ACHN (cell line): ENCODE measurements at regions not wholly inside any gene's neighbourhood (a gene's known extent, or its start where the extent isn't known, plus 50 kb on each side); places are given as distances from the start of the nearest gene placed in this dataset.
"Not testable (repeated sequence)": the region's sequence is repeated elsewhere in the genome, so short reads cannot be mapped to it uniquely, and the experiment has no call there.

Source experiments
- DNase-seq: peaks from one replicate; pipeline ENCODE4 v3.0.0-alpha.2; 2015
- in situ Hi-C: cut with HindIII; loops from 2 replicates; pipeline ENCODE4 v1.10.0; 2017; ENCODE audit warnings: low sequenced_read_pairs, low pct_ligation_motif_present, low pct_unique_long_range_greater_than_20kb

DNA sequence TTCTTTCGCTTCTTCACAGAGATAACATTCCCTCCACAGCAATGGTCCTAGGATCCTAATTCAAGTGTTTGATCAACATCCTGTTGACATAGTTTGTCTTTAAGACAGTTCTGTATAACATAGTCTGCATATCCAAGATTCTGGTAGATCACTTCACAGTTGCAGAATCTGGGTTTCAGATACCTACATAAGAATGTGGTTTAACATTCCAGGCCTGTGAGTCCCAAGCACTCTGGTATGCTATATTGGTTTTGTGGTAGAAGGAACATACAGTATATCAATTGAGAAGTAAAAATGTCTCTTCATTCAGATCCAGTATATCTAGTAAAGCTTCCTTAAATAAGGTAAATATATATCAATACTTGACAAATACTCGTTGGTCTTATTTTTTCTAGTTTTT, 914.2 kb upstream of the CDH6 start:
- in situ Hi-C loops: no loop called here
- peak; percentile 61 for DNase-seq

DNA sequence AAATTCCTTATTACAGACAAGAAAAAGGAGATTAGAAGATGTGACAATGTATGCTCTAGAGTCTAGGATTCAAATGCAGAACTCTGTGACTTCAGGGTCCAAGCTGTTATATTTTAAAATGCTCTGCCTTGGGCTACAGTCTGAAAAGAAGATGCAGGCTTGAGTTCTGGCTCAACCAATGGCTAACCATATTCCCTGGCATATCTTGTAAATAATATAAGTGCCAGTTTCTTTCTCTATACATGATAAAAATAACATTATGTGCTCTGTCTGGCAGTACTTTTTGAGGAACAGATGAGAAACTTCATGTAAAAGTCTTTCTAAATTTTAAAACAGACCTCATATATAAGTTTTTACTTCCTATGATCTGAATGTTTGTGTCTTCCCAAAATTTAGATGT, 926.5 kb upstream of the CDH6 start:
- DNase-seq: no peak
- in situ Hi-C loops: no loop called here

DNA sequence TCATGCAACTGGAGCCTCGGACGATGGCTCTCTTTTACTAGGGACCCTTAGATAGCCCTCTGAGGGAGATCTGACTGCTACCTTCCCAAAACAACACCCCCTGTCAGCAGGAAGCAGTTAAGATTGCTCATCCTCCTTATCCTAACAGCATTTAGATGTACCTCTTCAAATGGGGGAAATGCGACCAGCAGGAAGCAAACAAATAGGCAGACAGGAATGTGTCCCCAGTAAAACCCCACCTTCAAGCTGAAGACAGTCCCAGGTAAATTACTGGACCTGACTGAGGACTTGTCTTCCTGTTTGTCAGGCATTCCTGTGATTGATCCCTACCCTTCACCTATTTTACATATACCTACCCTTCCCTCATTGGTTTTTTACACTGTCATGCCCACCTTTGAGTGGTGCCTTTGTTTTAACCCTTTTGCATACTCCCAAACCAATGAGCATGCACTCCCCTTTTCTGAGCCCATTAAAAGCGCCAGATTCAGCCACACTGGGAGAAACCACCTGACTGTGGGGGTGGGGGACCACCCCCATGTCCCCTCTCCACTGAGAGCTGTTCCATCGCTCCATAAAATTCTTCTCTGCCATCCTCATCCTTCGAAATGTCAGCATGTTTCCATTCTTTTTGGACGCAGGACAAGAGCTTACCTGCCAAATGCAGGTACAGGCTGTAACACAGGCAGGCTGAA, 954.0 kb upstream of the CDH6 start:
- in situ Hi-C loops: no loop called here

GRCh38 chr5:30237189-30237588, 956.3 kb upstream of the CDH6 start:
- DNase-seq: no peak
- in situ Hi-C loops: no loop called here

More for the DNA sequence above, 954.0 kb upstream of the CDH6 start:
- DNase-seq: no peak

- in situ Hi-C loops: no loop called here
- DNase-seq: no peak
These were observed 983.7 kb upstream of the CDH6 start for GRCh38 chr5:30209755-30210154.

GRCh38 chr5:30197662-30198061, 995.8 kb upstream of the CDH6 start:
- in situ Hi-C loops: no loop called here
- no peak for DNase-seq

- DNase-seq: no peak
- in situ Hi-C loops: no loop called here
These were observed 998.5 kb upstream of the CDH6 start for GRCh38 chr5:30195036-30195435.

DNA sequence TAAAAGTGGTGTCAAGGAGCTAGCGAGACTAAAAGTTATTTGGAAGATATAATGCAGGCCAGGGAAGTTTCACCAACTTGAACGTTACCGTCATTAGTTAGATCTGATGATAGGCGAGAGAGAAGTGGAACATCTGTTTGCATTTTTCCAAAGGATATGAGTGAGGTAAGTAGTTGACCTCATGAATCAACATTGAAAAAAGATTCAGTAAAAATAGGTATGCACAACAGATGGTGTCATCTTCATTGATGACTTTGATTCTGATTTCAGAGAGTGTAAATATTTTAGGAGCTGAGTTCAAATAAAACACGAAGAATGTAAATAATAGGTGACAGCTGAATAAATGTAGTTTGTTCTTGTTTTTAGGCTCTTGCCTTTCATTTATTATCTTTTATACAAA, 998.9 kb upstream of the CDH6 start:
- no peak for DNase-seq
- in situ Hi-C loops: no loop called here

GRCh38 chr5:30183795-30184194, 1009.7 kb upstream of the CDH6 start:
- in situ Hi-C loops: no loop called here
- DNase-seq: no peak

GRCh38 chr5:30156156-30156555, 1037.3 kb upstream of the CDH6 start:
- in situ Hi-C loops: no loop called here
- DNase-seq: no peak

GRCh38 chr5:30152431-30152830, 1041.1 kb upstream of the CDH6 start:
- in situ Hi-C loops: no loop called here
- DNase-seq: no peak

GRCh38 chr5:30150231-30150630, 1043.3 kb upstream of the CDH6 start:
- no peak for DNase-seq
- in situ Hi-C loops: no loop called here

DNA sequence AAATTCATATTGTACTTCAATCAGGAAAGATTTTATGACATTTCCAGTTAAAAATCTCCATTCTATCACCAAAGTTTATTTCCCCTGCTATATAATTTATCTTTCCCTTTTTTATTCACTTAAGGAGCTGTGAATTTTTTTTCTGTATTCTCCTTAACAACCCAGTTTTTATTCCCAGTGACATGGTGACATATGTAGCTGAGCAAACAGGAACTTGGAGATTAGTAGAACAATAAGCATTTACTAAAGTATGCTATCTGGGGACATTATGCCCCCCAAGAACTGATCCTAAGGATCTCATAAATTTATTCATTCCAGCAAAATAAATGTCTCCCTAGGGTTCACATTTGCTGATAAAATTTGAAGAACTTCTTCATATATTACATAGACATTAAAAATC, 1044.0 kb upstream of the CDH6 start:
- no peak for DNase-seq
- in situ Hi-C loops: no loop called here

DNA sequence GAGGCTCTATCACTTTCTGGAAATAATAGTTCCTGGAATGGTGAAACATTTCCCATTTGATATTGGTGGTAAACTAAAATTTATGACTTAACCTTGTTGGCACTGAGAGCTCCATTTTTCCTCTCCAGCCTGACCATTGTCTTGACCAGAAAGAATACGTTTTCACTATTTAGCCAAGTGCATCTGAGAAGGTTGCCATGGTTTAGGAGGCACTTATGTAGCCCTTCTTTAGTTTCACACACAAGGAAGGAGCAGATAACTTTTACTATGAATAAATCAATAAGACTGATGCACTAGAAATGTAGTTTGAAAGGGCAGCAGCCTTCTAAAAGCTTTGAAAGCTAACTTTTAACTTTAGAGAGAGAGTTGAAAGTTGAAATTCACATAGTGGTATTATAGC, 1045.5 kb upstream of the CDH6 start:
- no peak for DNase-seq
- in situ Hi-C loops: no loop called here

GRCh38 chr5:30144059-30144458, 1049.4 kb upstream of the CDH6 start:
- in situ Hi-C loops, DNase-seq: not testable (repeated sequence)

DNA sequence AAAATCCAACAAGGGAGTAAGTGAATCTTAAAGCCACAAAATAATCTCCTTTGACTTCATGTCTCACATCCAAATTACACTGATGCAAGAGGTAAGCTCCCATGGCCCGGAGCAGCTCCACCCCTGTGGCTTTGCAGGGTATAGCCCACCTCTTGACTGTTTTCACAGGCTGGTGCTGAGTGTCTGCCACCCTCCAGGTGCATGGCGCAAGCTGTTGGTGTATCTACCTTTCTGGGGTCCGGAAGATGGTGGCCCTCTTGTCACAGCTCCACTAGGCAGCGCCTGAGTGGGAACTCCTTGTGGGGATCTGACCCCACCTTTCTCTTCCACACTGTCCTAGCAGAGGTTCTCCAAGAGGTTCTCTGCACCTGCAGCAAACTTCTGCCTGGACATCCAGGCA, 1051.1 kb upstream of the CDH6 start:
- in situ Hi-C loops: no loop called here

DNA sequence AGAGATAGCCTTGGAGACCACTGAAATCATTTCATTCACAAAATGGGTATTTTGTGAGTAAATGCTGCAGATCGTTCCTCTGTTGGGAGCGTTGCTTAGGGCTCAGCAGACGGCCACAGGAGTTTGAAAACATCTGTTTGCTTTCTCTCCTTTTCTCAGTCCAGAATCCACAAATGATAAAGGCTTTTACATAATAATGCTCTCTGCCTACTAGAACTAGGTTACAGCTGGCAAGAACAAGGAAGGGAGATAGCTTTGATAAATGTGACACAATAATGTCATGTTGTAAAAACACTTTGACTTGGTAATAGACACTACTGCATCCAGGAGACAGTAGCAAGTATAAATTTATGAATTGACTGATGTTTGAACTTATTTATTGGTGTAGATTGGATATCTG, 1072.4 kb upstream of the CDH6 start:
- no peak for DNase-seq
- in situ Hi-C loops: no loop called here

More for the DNA sequence above, 1051.1 kb upstream of the CDH6 start:
- DNase-seq: no peak

- no peak for DNase-seq
- in situ Hi-C loops: no loop called here
These were observed 1076.4 kb upstream of the CDH6 start for GRCh38 chr5:30117135-30117534.

DNA sequence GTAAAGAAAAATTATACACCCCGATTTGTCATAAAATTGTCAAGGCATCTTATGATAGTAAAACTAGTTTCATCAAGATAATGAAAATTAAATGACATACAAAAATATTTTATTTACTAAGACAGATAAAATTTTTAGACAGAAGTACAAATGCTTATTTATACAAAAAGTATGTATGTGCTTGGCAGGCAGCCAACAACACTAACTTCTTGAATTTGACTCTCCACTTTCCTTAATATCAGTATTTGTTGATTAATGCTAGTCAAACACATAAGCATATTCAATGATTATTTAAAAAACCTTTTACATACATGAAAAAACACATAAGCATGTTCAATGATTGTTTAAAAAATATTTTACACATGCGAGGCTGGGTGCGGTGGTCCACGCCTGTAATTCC, 1079.9 kb upstream of the CDH6 start:
- in situ Hi-C loops: no loop called here
- DNase-seq: no peak

GRCh38 chr5:30112867-30113266, 1080.6 kb upstream of the CDH6 start:
- DNase-seq: no peak
- in situ Hi-C loops: no loop called here

DNA sequence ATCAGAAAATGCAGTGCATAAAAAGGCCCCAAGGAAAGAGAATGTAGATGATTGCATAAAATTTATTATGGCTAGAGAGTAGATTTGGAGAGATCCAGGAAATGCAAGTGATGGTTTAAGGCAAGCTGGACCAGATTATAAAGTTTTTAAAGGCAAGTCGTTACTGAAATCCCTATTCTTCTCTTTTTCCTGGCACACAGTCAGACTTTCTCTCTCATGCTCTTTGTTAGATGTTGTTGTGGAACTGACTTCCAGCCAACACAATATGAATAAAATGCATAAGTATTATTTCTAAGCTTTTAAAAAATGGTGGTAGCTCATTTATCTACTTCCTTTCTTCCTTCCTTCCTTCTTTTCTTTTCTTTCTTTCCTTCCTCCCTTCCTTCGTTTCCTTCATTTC, 1085.4 kb upstream of the CDH6 start:
- no peak for DNase-seq
- in situ Hi-C loops: no loop called here
